GM21360 (cell line): ENCODE measurements at regions not wholly inside any gene's neighbourhood (a gene's known extent, or its start where the extent isn't known, plus 50 kb on each side); places are given as distances from the start of the nearest gene placed in this dataset.
"Not testable (repeated sequence)": the region's sequence is repeated elsewhere in the genome, so short reads cannot be mapped to it uniquely, and the experiment has no call there.

Experiments
- ATAC-seq: cut with Tn5 transposase; IDR thresholded peaks from one replicate; pipeline ENCODE4 v1.9.1; 2021; ENCODE audit warnings: mild to moderate bottlenecking, moderate library complexity; ENCODE audit not compliant: unreplicated experiment

GRCh38 chr4:30869387-30869786 is 149.2 kb downstream of the PCDH7 start:
- ATAC-seq: not testable (repeated sequence)

DNA sequence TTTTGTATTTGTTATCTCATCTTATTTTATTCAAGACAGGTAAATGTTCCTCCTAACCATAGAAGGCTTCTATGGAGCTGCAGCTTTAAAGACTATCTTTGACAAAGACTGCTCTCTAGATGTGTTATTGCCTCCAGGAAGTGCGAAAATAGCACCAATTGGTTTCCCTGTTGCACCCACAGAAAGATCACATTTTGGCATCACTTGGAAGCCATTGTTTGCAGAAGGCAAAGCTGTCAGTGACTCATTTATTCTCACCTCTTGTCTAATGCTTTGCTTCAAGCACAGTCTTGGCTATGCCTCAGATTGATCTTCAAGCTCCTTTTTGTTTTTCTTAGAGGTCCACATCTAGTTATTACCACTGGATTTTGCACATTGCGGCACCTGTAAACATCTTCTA is 150.3 kb downstream of the PCDH7 start:
- ATAC-seq: no peak

GRCh38 chr4:30875658-30876269 is 155.6 kb downstream of the PCDH7 start:
- ATAC-seq: no peak

DNA sequence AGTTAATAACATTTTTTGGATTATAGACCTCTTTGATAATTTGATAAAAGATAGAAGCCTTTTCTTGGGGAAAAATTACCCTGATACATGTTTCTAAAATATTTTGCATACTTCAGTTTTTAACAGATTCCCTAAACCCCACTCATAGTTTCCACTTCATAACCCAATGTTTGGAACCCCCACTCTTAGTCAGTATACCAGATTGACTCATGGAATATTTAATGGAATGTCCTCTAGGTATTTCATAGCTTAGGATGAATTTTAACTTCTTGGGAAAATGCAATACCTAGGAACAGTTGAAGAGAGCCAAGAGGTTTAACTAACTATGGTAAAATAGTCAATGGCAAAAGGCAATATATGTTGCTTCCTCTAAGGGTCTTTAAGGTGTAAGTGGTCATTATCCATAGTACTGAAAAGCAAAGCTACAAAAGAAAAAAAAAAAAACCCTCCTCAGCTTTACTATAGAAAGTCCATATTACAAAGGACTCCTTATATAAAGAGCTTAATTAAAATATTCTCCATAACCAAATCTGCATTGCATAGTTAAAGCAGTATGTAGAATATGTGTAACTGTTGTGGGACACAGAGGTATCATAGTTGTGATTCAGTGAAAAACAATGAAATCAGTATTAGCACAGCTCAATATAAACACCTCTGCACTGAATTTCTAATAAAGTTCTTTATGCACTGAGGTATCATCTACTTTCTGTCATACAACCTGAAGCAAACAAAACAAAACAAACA is 159.9 kb downstream of the PCDH7 start:
- ATAC-seq: no peak

DNA sequence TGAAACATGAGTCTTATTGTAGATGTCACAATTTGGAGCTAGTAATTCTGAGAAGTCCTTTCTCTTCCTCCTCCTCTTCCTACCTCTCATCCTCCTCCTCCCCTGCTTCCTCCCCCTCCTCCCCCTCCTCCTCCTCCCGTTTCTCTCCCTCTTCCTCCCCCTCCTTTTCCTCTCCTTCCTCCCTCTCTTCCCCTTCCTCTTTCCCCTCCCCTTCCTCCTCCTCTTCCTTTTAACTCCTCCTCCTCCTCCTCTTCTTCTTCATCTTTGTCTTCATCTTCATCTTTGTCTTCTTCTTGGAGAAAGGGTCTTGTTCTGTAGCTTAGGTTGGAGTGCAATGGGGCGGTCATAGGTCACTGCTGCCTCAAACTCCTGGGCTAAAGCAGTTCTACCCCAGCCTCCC is 161.8 kb downstream of the PCDH7 start:
- no peak for ATAC-seq

GRCh38 chr4:30882443-30882842 is 162.3 kb downstream of the PCDH7 start:
- no peak for ATAC-seq

- no peak for ATAC-seq
These were observed 163.0 kb downstream of the PCDH7 start for GRCh38 chr4:30882995-30883675.

GRCh38 chr4:30901461-30902451 is 181.6 kb downstream of the PCDH7 start:
- no peak for ATAC-seq

DNA sequence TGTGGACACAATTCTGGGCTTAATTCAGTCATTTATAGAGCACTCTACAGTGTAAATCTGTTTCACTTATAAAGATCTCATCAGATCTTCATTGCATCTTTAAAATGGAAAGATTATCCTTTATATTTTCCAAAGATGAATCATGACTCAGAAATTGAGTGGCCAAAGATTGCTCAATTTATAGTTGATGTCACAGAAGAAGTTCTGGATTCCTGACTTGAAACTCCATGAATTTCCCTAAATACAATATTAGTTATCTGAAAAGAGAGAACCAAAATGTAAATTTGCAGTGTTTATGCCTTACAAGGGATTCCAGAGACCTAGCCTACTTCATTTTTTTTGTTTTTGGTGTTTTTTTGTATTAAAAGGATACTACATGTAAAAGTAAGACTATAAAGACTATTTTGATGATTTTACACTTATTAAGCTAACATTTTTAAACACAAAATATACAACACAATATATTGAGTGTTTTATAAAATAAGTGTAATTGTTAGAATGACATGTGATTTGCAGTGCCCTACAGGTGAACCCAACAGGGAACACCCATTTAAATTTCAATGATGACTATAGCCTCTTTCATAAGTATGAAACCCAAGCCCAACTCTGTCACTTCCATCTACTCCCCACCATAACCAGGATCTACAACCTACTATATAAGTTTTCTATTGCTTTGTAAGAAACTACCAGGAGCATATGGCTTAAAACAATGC is 183.5 kb downstream of the PCDH7 start:
- no peak for ATAC-seq

DNA sequence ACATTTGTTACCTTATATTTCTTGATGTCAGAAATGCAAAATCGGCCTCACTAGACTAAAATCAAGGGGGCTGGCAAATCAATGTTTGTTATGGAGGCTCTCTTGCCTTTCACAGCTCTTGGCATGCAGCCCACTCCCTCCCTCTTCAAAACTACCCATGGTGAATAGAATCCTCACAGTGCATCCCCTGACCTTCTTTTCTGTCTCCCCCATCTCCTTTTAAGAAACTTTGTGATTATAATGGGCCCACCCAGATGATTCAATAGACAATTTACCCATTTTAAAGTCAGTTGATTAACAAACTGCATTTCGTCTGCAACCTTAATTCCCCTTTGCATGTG is 184.0 kb downstream of the PCDH7 start:
- ATAC-seq: no peak

DNA sequence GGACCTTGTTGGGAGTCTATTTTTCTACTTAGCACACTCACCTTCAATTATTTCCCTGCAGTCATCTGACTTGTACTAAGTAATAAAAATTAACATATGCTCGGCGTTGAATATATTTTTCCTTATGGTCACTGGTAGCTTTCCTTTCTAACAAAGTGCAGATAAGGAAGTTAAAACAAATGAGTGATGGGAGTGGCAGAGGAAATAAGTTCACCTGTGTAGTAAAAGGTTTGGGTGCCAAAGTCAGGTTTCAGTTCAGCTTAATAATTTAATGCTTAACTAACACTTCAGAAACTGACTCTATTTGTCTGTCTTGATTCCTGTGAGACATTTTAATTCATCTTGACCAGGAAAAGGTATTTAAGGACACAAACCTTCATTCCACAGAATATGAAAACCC is 184.4 kb downstream of the PCDH7 start:
- ATAC-seq: no peak

- no peak for ATAC-seq
These were observed 192.0 kb downstream of the PCDH7 start for GRCh38 chr4:30912098-30912714.

DNA sequence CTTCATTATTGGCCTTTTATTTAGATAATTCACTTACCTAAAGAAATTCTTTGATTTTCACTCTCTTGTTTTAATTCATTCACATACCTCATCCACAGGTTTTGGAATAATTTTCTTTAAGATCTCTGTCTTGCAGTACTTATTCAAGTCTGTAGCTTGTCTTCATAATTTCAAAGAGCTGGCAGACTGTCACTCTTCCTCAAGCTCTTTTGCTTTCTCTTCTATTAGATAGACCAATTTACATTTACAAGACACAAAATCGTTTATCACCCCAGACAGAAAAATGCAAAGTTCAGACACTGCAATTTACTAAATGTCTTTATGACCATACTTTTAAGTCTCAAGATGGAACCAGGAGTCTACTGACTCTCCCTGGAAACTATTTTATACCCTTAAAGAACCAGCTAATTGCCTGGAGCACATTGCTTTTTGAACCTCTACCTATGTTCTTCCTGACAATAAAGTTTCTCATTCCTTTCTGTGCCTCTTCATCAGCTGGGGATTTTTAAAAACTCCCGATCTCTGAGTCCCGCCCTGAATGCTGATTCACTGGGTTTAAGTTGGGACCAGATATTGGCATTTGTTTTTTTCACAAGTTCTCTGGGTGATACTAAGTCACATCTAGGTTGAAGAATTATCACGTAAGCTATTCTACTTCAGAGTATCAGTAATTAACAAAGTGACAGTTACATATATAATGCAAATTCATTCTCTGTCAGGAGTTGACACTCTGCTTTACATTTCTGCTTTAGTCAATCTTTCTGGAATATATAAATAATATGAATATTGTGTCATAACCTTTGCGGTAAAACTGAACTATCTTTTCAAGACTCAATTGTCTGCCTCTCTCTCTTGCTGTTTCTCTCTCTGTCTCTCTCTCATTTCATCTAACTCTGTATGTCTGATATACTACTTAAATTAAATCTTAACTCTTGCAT is 196.4 kb downstream of the PCDH7 start:
- no peak for ATAC-seq

- no peak for ATAC-seq
These were observed 197.8 kb downstream of the PCDH7 start for GRCh38 chr4:30917946-30918345.

- no peak for ATAC-seq
These were observed 199.3 kb downstream of the PCDH7 start for GRCh38 chr4:30919458-30919857.

DNA sequence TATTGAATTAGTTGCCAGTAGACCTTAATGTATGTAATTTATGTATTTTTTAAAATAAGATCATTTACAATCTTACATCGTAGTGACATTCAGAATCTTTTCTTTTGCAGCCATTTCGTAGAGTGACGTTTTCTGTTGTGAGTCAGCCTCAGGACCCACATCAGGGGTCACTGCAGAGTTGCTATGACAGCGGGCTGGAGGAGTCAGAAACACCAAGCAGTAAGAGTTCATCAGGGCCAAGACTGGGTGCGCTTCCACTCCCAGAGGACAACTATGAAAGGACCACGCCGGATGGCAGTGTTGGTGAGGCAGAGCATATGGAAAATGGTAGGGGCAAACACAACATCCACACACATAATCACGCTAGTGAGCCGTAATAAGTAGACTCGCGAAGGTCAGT is 199.9 kb downstream of the PCDH7 start:
- ATAC-seq: no peak

GRCh38 chr4:30922625-30923024 is 202.5 kb downstream of the PCDH7 start:
- no peak for ATAC-seq

GRCh38 chr4:30924495-30924894 is 204.3 kb downstream of the PCDH7 start:
- ATAC-seq: no peak

DNA sequence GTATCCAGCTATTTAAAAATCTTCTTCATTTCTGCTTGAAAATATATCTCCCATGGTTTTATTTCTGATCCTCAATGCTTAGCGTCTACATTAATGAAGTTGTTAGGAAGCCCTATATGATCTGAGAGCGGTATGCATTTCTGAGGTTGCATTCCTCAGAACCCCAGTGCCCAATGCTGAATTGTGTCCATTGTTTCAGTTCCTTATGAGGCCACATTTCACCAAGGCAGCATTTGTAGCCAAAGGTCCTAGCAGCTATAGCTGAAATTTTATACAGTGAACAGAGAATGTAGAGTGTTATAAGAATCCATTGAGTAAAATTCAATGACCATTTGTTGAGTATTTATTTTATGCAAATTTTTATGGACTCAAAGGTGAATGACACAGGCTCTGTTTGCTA is 209.5 kb downstream of the PCDH7 start:
- no peak for ATAC-seq
